Neuronal stem cell (in vitro differentiated cells): ENCODE measurements at regions not wholly inside any gene's neighbourhood (a gene's known extent, or its start where the extent isn't known, plus 50 kb on each side); places are given as distances from the start of the nearest gene placed in this dataset.

Source experiments
- DNase-seq: peaks from one replicate; pipeline ENCODE4 v3.0.0-alpha.2; 2013; ENCODE audit warnings: low spot score
- H2AFZ ChIP-seq: one replicate; pipeline ENCODE4 v1.6.1; 2013; ENCODE audit warnings: mild to moderate bottlenecking, low read length, inconsistent platforms
- H2AK5ac ChIP-seq: 2 replicates; pipeline ENCODE4 v1.6.1; 2013; ENCODE audit warnings: low read depth, mild to moderate bottlenecking, inconsistent platforms, low read length, moderate library complexity, mixed read lengths
- H2BK120ac ChIP-seq: 2 replicates; pipeline ENCODE4 v1.6.1; 2013; ENCODE audit warnings: low read depth, mild to moderate bottlenecking, inconsistent platforms, low read length, moderate library complexity, mixed read lengths
- H2BK12ac ChIP-seq: one replicate; pipeline ENCODE4 v1.6.1; 2013; ENCODE audit warnings: low read length, inconsistent platforms
- H2BK15ac ChIP-seq: 2 replicates; pipeline ENCODE4 v1.6.1; 2013; ENCODE audit warnings: mild to moderate bottlenecking, low read length, inconsistent platforms, mixed read lengths
- H2BK5ac ChIP-seq: one replicate; pipeline ENCODE4 v1.6.1; 2013; ENCODE audit warnings: inconsistent platforms, mild to moderate bottlenecking, low read length, moderate library complexity
- H3K14ac ChIP-seq: one replicate; pipeline ENCODE4 v1.6.1; 2013; ENCODE audit warnings: low read length, inconsistent platforms
- H3K18ac ChIP-seq: 2 replicates; pipeline ENCODE4 v1.6.1; 2013; ENCODE audit warnings: low read length, inconsistent platforms
- H3K23ac ChIP-seq: 2 replicates; pipeline ENCODE4 v1.6.1; 2013; ENCODE audit warnings: low read depth, mild to moderate bottlenecking, mixed read lengths, low read length, inconsistent platforms; ENCODE audit not compliant: poor library complexity
- H3K27ac ChIP-seq: replicated peaks from 3 replicates; pipeline ENCODE4 v1.5.1; 2013; ENCODE audit warnings: low read length, inconsistent platforms
- H3K27me3 ChIP-seq, 3 experiments: 2 replicates each; pipeline ENCODE4 v1.6.1; 2013; ENCODE audit warnings: low read length in 3 of 3, mild to moderate bottlenecking in 2 of 3, inconsistent platforms in 1 of 3, low read depth in 1 of 3, mixed read lengths in 1 of 3, moderate library complexity in 1 of 3; ENCODE audit not compliant: control insufficient read depth in 3 of 3, insufficient read depth in 3 of 3
- H3K36me3 ChIP-seq, 2 donors: replicated peaks in 1 of 2; 2 replicates each; pipeline ENCODE4 v1.6.1; 2013; ENCODE audit warnings: low read length in 2 of 2; ENCODE audit not compliant: control insufficient read depth in 2 of 2, insufficient read depth in 2 of 2
- H3K4ac ChIP-seq: 2 replicates; pipeline ENCODE4 v1.6.1; 2013; ENCODE audit warnings: inconsistent platforms, mild to moderate bottlenecking, low read length, moderate library complexity
- H3K4me1 ChIP-seq, 2 donors: 1 replicate in 1 of 2; 2 replicates in 1 of 2; pipeline ENCODE4 v1.6.1; 2013; ENCODE audit warnings: low read length in 2 of 2, low read depth in 1 of 2; ENCODE audit not compliant: control insufficient read depth in 2 of 2, insufficient read depth in 1 of 2
- H3K4me2 ChIP-seq: one replicate; pipeline ENCODE4 v1.6.1; 2013; ENCODE audit warnings: mild to moderate bottlenecking, low read length, inconsistent platforms; ENCODE audit not compliant: insufficient read depth, poor library complexity, severe bottlenecking
- H3K4me3 ChIP-seq, 2 donors: 2 replicates each; pipeline ENCODE4 v1.5.1; 2013; ENCODE audit warnings: low read length in 2 of 2, mild to moderate bottlenecking in 2 of 2, inconsistent platforms in 1 of 2, moderate library complexity in 1 of 2
- H3K79me1 ChIP-seq: one replicate; pipeline ENCODE4 v1.6.1; 2013; ENCODE audit warnings: low read depth, mild to moderate bottlenecking, inconsistent platforms, low read length, moderate library complexity
- H3K9ac ChIP-seq: one replicate; pipeline ENCODE4 v1.6.1; 2013; ENCODE audit warnings: mild to moderate bottlenecking, low read depth, low read length, inconsistent platforms; ENCODE audit not compliant: poor library complexity
- H3K9me3 ChIP-seq, 2 donors: replicated peaks in 1 of 2; 2 replicates each; pipeline versions ENCODE3 to v1.6.1; 2013; ENCODE audit warnings: low read length in 2 of 2, mild to moderate bottlenecking in 2 of 2, inconsistent platforms in 1 of 2, low read depth in 1 of 2, mixed read lengths in 1 of 2, moderate library complexity in 1 of 2; ENCODE audit not compliant: control insufficient read depth in 2 of 2, insufficient read depth in 1 of 2
- H4K8ac ChIP-seq: one replicate; pipeline ENCODE4 v1.6.1; 2013; ENCODE audit warnings: low read depth, mild to moderate bottlenecking, inconsistent platforms, low read length, moderate library complexity
- H4K91ac ChIP-seq: one replicate; pipeline ENCODE4 v1.6.1; 2013; ENCODE audit warnings: low read length, low read depth, mild to moderate bottlenecking, inconsistent platforms; ENCODE audit not compliant: poor library complexity
- WGBS, 2 donors: extraction: QIAGEN DNeasy Blood & Tissue Kit; methylation state at CpG; one replicate each; pipeline ENCODE4 v1.1.7; 2013; ENCODE audit warnings: missing lambda C conversion rate in 2 of 2, mixed read lengths in 1 of 2; ENCODE audit not compliant: insufficient read length in 2 of 2, insufficient replicate concordance in 1 of 2; ENCODE audit errors: extremely low coverage in 2 of 2; 5-methylcytosine and 5-hydroxymethylcytosine counted together

- no peak overlapping the region for H2BK12ac ChIP-seq
- no peaks in the 10 kb centered on the region for H3K36me3 ChIP-seq
- no peak overlapping the region for H3K23ac ChIP-seq
- H2BK120ac ChIP-seq = no peak overlapping the region
- no peak overlapping the region for H2BK15ac ChIP-seq
- no peaks in the 10 kb centered on the region for H3K27me3 ChIP-seq
- H2AK5ac ChIP-seq = no peak overlapping the region
- H2BK5ac ChIP-seq = no peak overlapping the region
- no peak overlapping the region for H3K4ac ChIP-seq
- H4K91ac ChIP-seq = no peak overlapping the region
- no peak overlapping the region for H3K4me3 ChIP-seq
- no peak overlapping the region for H4K8ac ChIP-seq
- H3K9me3 ChIP-seq = peaks cover 0 to 4% of the 10 kb centered on the region in 2 donors
- no peak overlapping the region for H3K4me2 ChIP-seq
- no peak overlapping the region for H3K9ac ChIP-seq
- H3K14ac ChIP-seq = no peak overlapping the region
- no peak for DNase-seq
- H2AFZ ChIP-seq = no peak overlapping the region
- no peak overlapping the region for H3K18ac ChIP-seq
- H3K27ac ChIP-seq = no peak overlapping the region
- no peaks in the 10 kb centered on the region for H3K79me1 ChIP-seq
- peaks cover 0 to 1% of the 10 kb centered on the region in 2 donors for H3K4me1 ChIP-seq
- WGBS, 2 donors = no CpG with 5 or more reads among the region's 2 CpGs
These were observed 407.3 kb downstream of the MATN1 start for GRCh38 chr1:30316056-30316455.

- no peak overlapping the region for H2BK12ac ChIP-seq
- no CpG with 5 or more reads among the region's 4 CpGs for WGBS, 2 donors
These were observed 408.0 kb downstream of the MATN1 start for GRCh38 chr1:30315185-30315960.

GRCh38 chr1:30314591-30314990, 408.8 kb downstream of the MATN1 start:
- H2AK5ac ChIP-seq = no peak overlapping the region
- H3K9ac ChIP-seq = no peak overlapping the region
- peaks cover 0 to 1% of the 10 kb centered on the region in 2 donors for H3K4me1 ChIP-seq
- no peak overlapping the region for H4K8ac ChIP-seq
- H3K4me3 ChIP-seq = no peak overlapping the region
- no peak overlapping the region for H2AFZ ChIP-seq
- no peaks in the 10 kb centered on the region for H3K79me1 ChIP-seq
- no peaks in the 10 kb centered on the region for H3K36me3 ChIP-seq
- no peaks in the 10 kb centered on the region for H3K27me3 ChIP-seq
- H3K9me3 ChIP-seq = peaks cover 0 to 4% of the 10 kb centered on the region in 2 donors
- no peak overlapping the region for H3K4me2 ChIP-seq
- H3K23ac ChIP-seq = no peak overlapping the region
- H2BK15ac ChIP-seq = no peak overlapping the region
- no peak for DNase-seq
- H4K91ac ChIP-seq = no peak overlapping the region
- WGBS, 2 donors = no CpG with 5 or more reads among the region's 5 CpGs
- H2BK12ac ChIP-seq = no peak overlapping the region
- no peak overlapping the region for H2BK5ac ChIP-seq
- H3K27ac ChIP-seq = no peak overlapping the region
- no peak overlapping the region for H2BK120ac ChIP-seq
- H3K18ac ChIP-seq = no peak overlapping the region
- H3K4ac ChIP-seq = no peak overlapping the region
- H3K14ac ChIP-seq = no peak overlapping the region

More at GRCh38 chr1:30315185-30315960, 408.0 kb downstream of the MATN1 start:
- peaks cover 0 to 1% of the 10 kb centered on the region in 2 donors for H3K4me1 ChIP-seq
- no peak overlapping the region for H2AK5ac ChIP-seq
- no peak overlapping the region for H3K4me3 ChIP-seq
- no peak overlapping the region for H3K23ac ChIP-seq
- H3K18ac ChIP-seq = peak overlapping the region; percentile 2
- H3K9ac ChIP-seq = no peak overlapping the region
- H4K8ac ChIP-seq = no peak overlapping the region
- no peak overlapping the region for H2BK15ac ChIP-seq
- H3K79me1 ChIP-seq = no peaks in the 10 kb centered on the region
- no peak overlapping the region for H2BK120ac ChIP-seq
- no peak overlapping the region for H3K4me2 ChIP-seq
- DNase-seq = no peak
- no peak overlapping the region for H3K4ac ChIP-seq
- no peak overlapping the region for H3K14ac ChIP-seq
- no peaks in the 10 kb centered on the region for H3K36me3 ChIP-seq
- no peak overlapping the region for H4K91ac ChIP-seq
- H2AFZ ChIP-seq = no peak overlapping the region
- H3K27ac ChIP-seq = no peak overlapping the region
- no peaks in the 10 kb centered on the region for H3K27me3 ChIP-seq
- no peak overlapping the region for H2BK5ac ChIP-seq
- peaks cover 0 to 4% of the 10 kb centered on the region in 2 donors for H3K9me3 ChIP-seq

- H2AFZ ChIP-seq = no peak overlapping the region
- no CpG with 5 or more reads among the region's 5 CpGs for WGBS, 2 donors
- no peak overlapping the region for H4K91ac ChIP-seq
- no peak overlapping the region for H3K27ac ChIP-seq
- H2BK15ac ChIP-seq = no peak overlapping the region
- DNase-seq = no peak
- H3K4me1 ChIP-seq = peaks cover 0 to 1% of the 10 kb centered on the region in 2 donors
- H3K4me2 ChIP-seq = no peak overlapping the region
- no peaks in the 10 kb centered on the region for H3K79me1 ChIP-seq
- H3K14ac ChIP-seq = no peak overlapping the region
- no peak overlapping the region for H2BK12ac ChIP-seq
- H3K4me3 ChIP-seq = no peak overlapping the region
- H2BK5ac ChIP-seq = no peak overlapping the region
- no peaks in the 10 kb centered on the region for H3K36me3 ChIP-seq
- H3K9ac ChIP-seq = no peak overlapping the region
- H2BK120ac ChIP-seq = no peak overlapping the region
- no peak overlapping the region for H3K4ac ChIP-seq
- H2AK5ac ChIP-seq = no peak overlapping the region
- H3K27me3 ChIP-seq = no peaks in the 10 kb centered on the region
- H3K18ac ChIP-seq = no peak overlapping the region
- peaks cover 0 to 4% of the 10 kb centered on the region in 2 donors for H3K9me3 ChIP-seq
- no peak overlapping the region for H4K8ac ChIP-seq
- H3K23ac ChIP-seq = no peak overlapping the region
These were observed 409.8 kb downstream of the MATN1 start for GRCh38 chr1:30313584-30313983.
